Right cardiac atrium (tissue), 5 donors: ENCODE measurements at regions not wholly inside any gene's neighbourhood (a gene's known extent, or its start where the extent isn't known, plus 50 kb on each side); places are given as distances from the start of the nearest gene placed in this dataset.
A peak's percentile ranks its signal among the peaks of the same experiment; 100 is the strongest.

Experiments used
- ATAC-seq, 2 donors: fragments of 200-7000 bp; cut with Tn5 transposase; one replicate each; pipeline versions ENCODE4 v1.8.0 to v1.9.1; 2020; ENCODE audit warnings: moderate library complexity in 2 of 2, mild to moderate bottlenecking in 1 of 2
- DNase-seq, 3 donors: peaks; one replicate each; pipeline ENCODE4 v3.0.0-alpha.2; 2020
- H3K27ac ChIP-seq: one replicate; pipeline ENCODE4 v1.5.1; 2013; ENCODE audit warnings: mild to moderate bottlenecking, low read length, control low read depth, moderate library complexity
- H3K27me3 ChIP-seq: one replicate; pipeline ENCODE4 v1.6.1; 2013; ENCODE audit not compliant: control insufficient read depth, insufficient read depth
- H3K4me1 ChIP-seq: one replicate; pipeline ENCODE4 v1.6.1; 2013; ENCODE audit warnings: low read length; ENCODE audit not compliant: control insufficient read depth, insufficient read depth
- H3K4me3 ChIP-seq: one replicate; pipeline ENCODE4 v1.5.1; 2013; ENCODE audit warnings: low read length, control low read depth
- H3K9me3 ChIP-seq: one replicate; pipeline ENCODE4 v1.6.1; 2013; ENCODE audit warnings: low read length; ENCODE audit not compliant: control insufficient read depth
- WGBS: extraction: QIAGEN DNeasy Blood & Tissue Kit; methylation state at CpG from one replicate; pipeline ENCODE4 v1.1.7; 2013; 5-methylcytosine and 5-hydroxymethylcytosine counted together
- intact Hi-C, 4 donors: fragments of 100-400 bp; cut with DNase I; formaldehyde crosslinking; loops; one replicate each; pipeline versions ENCODE4 v1.11.0 to v1.14.0; 2022 to 2023
- donor health status: healthy with polysubstance abuse.
- donor health status: DM: no; HTN: yes; CAD: no.
- donor health status: DM: no; HTN: no; CAD: no.
- donor health status: DM: no; HTN: yes; CAD: no; lungs with severe emphysema.
- donor health status: DM: yes; HTN: yes; CAD: no.

- H3K27me3 ChIP-seq, result no peaks in the 10 kb centered on the region
- intact Hi-C loops, result no loop called here
Observed at GRCh38 chr17:73783945-73784603, 139.8 kb upstream of the SDK2 start.

GRCh38 chr17:73785496-73785895, 141.3 kb upstream of the SDK2 start:
- H3K9me3 ChIP-seq, result no peaks in the 10 kb centered on the region
- H3K27me3 ChIP-seq, result no peaks in the 10 kb centered on the region
- peaks cover 5% of the 10 kb centered on the region for H3K4me1 ChIP-seq
- DNase-seq (no peak), ATAC-seq (no peak)
- no peak overlapping the region for H3K27ac ChIP-seq
- 18% methylated on average over 12 of the region's 12 CpGs for WGBS
- no peak overlapping the region for H3K4me3 ChIP-seq
- intact Hi-C loops, result no loop called here

More at GRCh38 chr17:73783945-73784603, 139.8 kb upstream of the SDK2 start:
- no peaks in the 10 kb centered on the region for H3K9me3 ChIP-seq
- no peak overlapping the region for H3K4me3 ChIP-seq
- WGBS, result 87% methylated on average over 11 of the region's 11 CpGs
- ATAC-seq (no peak), DNase-seq (no peak)
- peaks cover 5% of the 10 kb centered on the region for H3K4me1 ChIP-seq
- no peak overlapping the region for H3K27ac ChIP-seq

GRCh38 chr17:73785958-73786743, 141.9 kb upstream of the SDK2 start:
- H3K27ac ChIP-seq, result no peak overlapping the region
- DNase-seq (peak in 1 of 3 donors; percentile 69), ATAC-seq (peak in 1 of 2 donors; percentile 63)
- 58% methylated on average over 17 of the region's 17 CpGs for WGBS
- H3K9me3 ChIP-seq, result no peaks in the 10 kb centered on the region
- intact Hi-C loops, result no loop called here
- peaks cover 5% of the 10 kb centered on the region for H3K4me1 ChIP-seq
- H3K27me3 ChIP-seq, result no peaks in the 10 kb centered on the region
- H3K4me3 ChIP-seq, result no peak overlapping the region

GRCh38 chr17:73787076-73788059, 143.1 kb upstream of the SDK2 start:
- no peak for DNase-seq
- Histone ChIP-seq H3K4me3 (no peak overlapping the region), H3K4me1 (peaks cover 5% of the 10 kb centered on the region), H3K9me3 (no peaks in the 10 kb centered on the region), H3K27ac (no peak overlapping the region), H3K27me3 (no peaks in the 10 kb centered on the region)
- ATAC-seq, result no peak
- 71% methylated on average over 13 of the region's 13 CpGs for WGBS
- intact Hi-C loops, result no loop called here

GRCh38 chr17:73788111-73788510, 143.9 kb upstream of the SDK2 start:
- H3K4me3 ChIP-seq, result no peak overlapping the region
- 75% methylated on average over 4 of the region's 4 CpGs for WGBS
- no peak for ATAC-seq
- H3K4me1 ChIP-seq, result peaks cover 5% of the 10 kb centered on the region
- no peak for DNase-seq
- intact Hi-C loops, result no loop called here
- H3K27me3 ChIP-seq, result no peaks in the 10 kb centered on the region
- no peak overlapping the region for H3K27ac ChIP-seq
- no peaks in the 10 kb centered on the region for H3K9me3 ChIP-seq

GRCh38 chr17:73791121-73791520, 146.9 kb upstream of the SDK2 start:
- peaks cover 2% of the 10 kb centered on the region for H3K4me1 ChIP-seq
- intact Hi-C loops, result no loop called here
- H3K27me3 ChIP-seq, result no peaks in the 10 kb centered on the region
- WGBS, result 91% methylated on average over 4 of the region's 4 CpGs
- H3K4me3 ChIP-seq, result no peak overlapping the region
- H3K9me3 ChIP-seq, result no peaks in the 10 kb centered on the region
- H3K27ac ChIP-seq, result no peak overlapping the region
- ATAC-seq (no peak), DNase-seq (no peak)

GRCh38 chr17:73791631-73792030, 147.4 kb upstream of the SDK2 start:
- H3K4me3 ChIP-seq, result no peak overlapping the region
- ATAC-seq (no peak), DNase-seq (no peak)
- intact Hi-C loops, result no loop called here
- no peak overlapping the region for H3K27ac ChIP-seq
- WGBS, result 78% methylated on average over 6 of the region's 6 CpGs
- no peaks in the 10 kb centered on the region for H3K4me1 ChIP-seq
- no peaks in the 10 kb centered on the region for H3K9me3 ChIP-seq
- no peaks in the 10 kb centered on the region for H3K27me3 ChIP-seq

GRCh38 chr17:73792994-73793393, 148.7 kb upstream of the SDK2 start:
- ATAC-seq (no peak), DNase-seq (no peak)
- Histone ChIP-seq H3K4me3 (no peak overlapping the region), H3K4me1 (no peaks in the 10 kb centered on the region), H3K27me3 (no peaks in the 10 kb centered on the region), H3K27ac (no peak overlapping the region), H3K9me3 (no peaks in the 10 kb centered on the region)
- intact Hi-C loops, result no loop called here
- 70% methylated on average over 4 of the region's 4 CpGs for WGBS

GRCh38 chr17:73794336-73794735, 150.1 kb upstream of the SDK2 start:
- no peak overlapping the region for H3K27ac ChIP-seq
- H3K9me3 ChIP-seq, result no peaks in the 10 kb centered on the region
- H3K27me3 ChIP-seq, result no peaks in the 10 kb centered on the region
- no peak overlapping the region for H3K4me3 ChIP-seq
- intact Hi-C loops, result no loop called here
- ATAC-seq (no peak), DNase-seq (no peak)
- 67% methylated on average over 7 of the region's 7 CpGs for WGBS
- no peaks in the 10 kb centered on the region for H3K4me1 ChIP-seq

- Histone ChIP-seq H3K4me3 (no peak overlapping the region), H3K9me3 (no peaks in the 10 kb centered on the region), H3K27me3 (no peaks in the 10 kb centered on the region), H3K27ac (no peak overlapping the region), H3K4me1 (no peaks in the 10 kb centered on the region)
- ATAC-seq (no peak), DNase-seq (no peak)
- intact Hi-C loops, result no loop called here
- 80% methylated on average over 2 of the region's 2 CpGs for WGBS
Observed at GRCh38 chr17:73795730-73796129, 151.5 kb upstream of the SDK2 start.
